ENCODE measurements at regions not wholly inside any gene's neighbourhood (a gene's known extent, or its start where the extent isn't known, plus 50 kb on each side); places are given as distances from the start of the nearest gene placed in this dataset.

GRCh38 chr12:67370979-67371378 lies 101.8 kb downstream of the CAND1 start:
- no peak for TF ChIP-seq CTCF (conservative IDR thresholded peaks at IDR 0.05; ENCODE audit: control insufficient read depth, insufficient read depth, low read depth, low read length)
- H3K4me3 ChIP-seq (ENCODE audit: control insufficient read depth, low read depth, low read length) = no peak overlapping the region
- DNase-seq (ENCODE audit: low read depth) = peak; percentile 17

- no peak for TF ChIP-seq CTCF (conservative IDR thresholded peaks at IDR 0.05; ENCODE audit: control insufficient read depth, insufficient read depth, low read depth, low read length)
- DNase-seq (ENCODE audit: low read depth) = no peak
- no peak overlapping the region for H3K4me3 ChIP-seq (ENCODE audit: control insufficient read depth, low read depth, low read length)
These were observed 107.9 kb downstream of the CAND1 start for GRCh38 chr12:67377021-67377420.

GRCh38 chr12:67377541-67377940 lies 108.4 kb downstream of the CAND1 start:
- DNase-seq (ENCODE audit: low read depth) = no peak
- no peak for TF ChIP-seq CTCF (conservative IDR thresholded peaks at IDR 0.05; ENCODE audit: control insufficient read depth, insufficient read depth, low read depth, low read length)
- H3K4me3 ChIP-seq (ENCODE audit: control insufficient read depth, low read depth, low read length) = no peak overlapping the region

GRCh38 chr12:67382241-67382871 lies 113.2 kb downstream of the CAND1 start:
- no peak overlapping the region for H3K4me3 ChIP-seq (ENCODE audit: control insufficient read depth, low read depth, low read length)
- no peak for TF ChIP-seq CTCF (conservative IDR thresholded peaks at IDR 0.05; ENCODE audit: control insufficient read depth, insufficient read depth, low read depth, low read length)

GRCh38 chr12:67386869-67387565 lies 117.9 kb downstream of the CAND1 start:
- TF ChIP-seq CTCF (conservative IDR thresholded peaks at IDR 0.05; ENCODE audit: control insufficient read depth, insufficient read depth, low read depth, low read length) = no peak
- no peak overlapping the region for H3K4me3 ChIP-seq (ENCODE audit: control insufficient read depth, low read depth, low read length)
- no peak for DNase-seq (ENCODE audit: low read depth)

More at GRCh38 chr12:67382241-67382871, 113.2 kb downstream of the CAND1 start:
- DNase-seq (ENCODE audit: low read depth) = peak; percentile 69

- no peak for DNase-seq (ENCODE audit: low read depth)
- TF ChIP-seq CTCF (conservative IDR thresholded peaks at IDR 0.05; ENCODE audit: control insufficient read depth, insufficient read depth, low read depth, low read length) = peak; percentile 13
- H3K4me3 ChIP-seq (ENCODE audit: control insufficient read depth, low read depth, low read length) = no peak overlapping the region
These were observed 119.4 kb downstream of the CAND1 start for GRCh38 chr12:67388331-67389138.

All from fibroblast of mammary gland (primary cell).